NCI-H2081 (cell line): ENCODE measurements at regions not wholly inside any gene's neighbourhood (a gene's known extent, or its start where the extent isn't known, plus 50 kb on each side); places are given as distances from the start of the nearest gene placed in this dataset.
"Not testable (repeated sequence)": the region's sequence is repeated elsewhere in the genome, so short reads cannot be mapped to it uniquely, and the experiment has no call there.

Experiments used
- DNase-seq, 2 experiments: peaks; one replicate each; lab custom pipeline; 2025; lab: John Stamatoyannopoulos, UW

DNA sequence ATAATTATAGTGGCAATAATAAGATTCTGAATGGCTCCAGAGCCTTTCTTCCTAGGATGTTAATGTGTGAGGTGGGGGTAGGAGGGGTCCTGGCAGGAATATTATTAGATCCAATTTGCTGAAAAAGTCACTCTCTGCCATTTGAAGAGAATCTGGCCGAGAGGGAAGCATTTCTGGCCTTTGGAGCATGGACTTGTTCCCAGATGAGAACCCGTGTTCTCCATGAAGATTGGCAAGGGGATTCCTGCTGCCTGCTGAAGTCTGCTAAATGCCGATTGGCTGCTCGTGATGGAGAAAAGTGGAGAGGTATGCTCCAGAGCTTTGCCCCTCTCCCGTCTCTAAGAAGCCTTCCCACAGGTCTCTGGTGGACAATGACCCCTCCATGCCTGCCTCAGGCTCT is 135.6 kb downstream of the TRIM43 start:
- DNase-seq: not testable (repeated sequence)

DNA sequence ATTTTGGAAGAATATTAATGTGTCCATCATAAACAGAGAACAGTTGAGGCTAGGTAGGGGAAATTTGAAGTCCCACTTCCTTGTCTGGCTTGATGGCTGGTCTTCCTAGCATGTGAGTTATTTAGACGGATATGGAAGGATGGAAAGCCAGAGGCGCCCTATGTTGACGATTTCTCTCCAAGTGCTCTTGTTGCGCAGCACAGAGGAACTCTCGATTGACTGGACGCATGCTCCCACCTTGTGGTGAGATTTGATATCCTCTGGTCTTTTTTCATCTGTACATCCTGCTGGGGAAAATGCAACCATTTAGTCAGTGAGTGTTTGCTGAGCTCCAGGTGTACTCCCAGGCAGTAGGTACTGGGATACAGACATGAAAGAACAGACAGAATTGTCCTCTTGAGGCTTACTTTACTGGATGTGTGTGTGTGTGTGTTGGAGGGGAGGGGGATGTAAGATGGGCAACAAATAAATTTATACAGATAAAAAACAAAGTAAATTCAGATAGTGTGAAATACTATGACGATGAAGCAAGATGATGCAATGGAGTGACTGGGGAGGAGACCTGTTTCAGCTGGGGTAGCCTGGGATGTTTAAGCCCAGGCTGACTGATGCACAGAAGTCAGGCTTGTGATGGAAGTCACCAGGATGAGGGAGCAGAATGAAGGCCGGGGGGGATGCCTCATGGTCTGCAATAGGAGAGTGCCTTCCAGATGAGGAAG is 137.2 kb downstream of the TRIM43 start:
- peak; percentile 87 to 93 for DNase-seq

DNA sequence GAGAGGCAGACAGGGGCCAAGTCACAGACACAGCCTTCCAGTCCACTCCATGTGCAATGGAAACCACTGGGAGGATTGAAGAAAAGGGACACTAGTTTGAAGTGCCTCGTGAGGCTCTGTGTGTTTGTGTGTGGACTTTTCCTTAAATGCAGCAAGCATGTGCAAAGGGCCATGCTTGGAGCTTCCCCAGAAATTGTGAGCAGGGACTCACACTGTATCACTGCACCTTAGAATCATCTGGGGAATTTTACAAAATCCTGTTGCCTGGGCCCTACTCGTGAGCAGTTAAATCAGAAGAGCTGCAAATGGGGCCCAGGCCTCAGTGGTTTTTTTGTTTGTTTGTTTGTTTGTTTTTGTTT is 137.8 kb downstream of the TRIM43 start:
- DNase-seq: no peak

GRCh38 chr2:95730813-95731212 is 139.0 kb downstream of the TRIM43 start:
- no peak for DNase-seq

DNA sequence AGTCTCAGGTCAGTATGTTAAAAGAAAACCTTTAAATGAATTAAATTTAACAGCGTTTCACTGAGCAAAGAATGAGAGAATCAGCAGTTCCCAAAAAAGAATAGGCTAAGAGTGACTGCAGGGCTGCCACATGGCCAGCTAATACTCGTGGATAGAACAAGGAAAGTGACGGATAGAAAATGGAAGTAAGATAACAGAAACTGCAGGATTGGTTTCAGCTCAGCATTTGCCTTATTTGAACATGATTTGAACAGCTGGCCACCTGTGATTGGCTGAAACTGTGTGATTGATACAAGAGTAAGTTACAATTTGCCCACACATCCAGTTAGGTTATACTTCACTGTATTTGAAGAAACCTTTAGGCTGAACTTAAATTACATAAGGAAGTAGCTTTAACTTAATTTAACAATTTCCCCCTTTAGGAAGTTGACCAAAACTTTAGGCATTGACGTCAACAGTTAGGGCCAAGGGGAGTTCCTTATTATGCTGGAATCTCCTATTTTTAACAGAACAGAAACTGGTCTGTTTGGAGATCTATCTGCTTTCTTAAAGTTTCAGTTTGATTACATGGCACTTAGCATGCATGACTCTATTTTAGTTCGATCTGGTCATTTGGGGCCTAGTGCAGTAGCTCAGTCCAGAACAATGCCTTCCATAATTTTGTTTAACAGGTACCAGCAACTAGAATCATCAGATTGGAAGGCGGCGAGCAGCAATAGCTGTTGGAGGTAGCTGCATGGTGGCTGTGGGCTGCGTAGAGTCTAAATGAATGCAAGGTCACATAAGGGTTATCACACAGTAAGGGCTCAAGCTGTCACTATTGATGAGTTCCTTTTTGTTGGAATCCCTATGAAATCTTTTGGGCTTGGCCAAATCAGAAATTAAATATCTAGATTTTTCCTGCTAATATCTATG is 143.4 kb downstream of the TRIM43 start:
- DNase-seq: no peak

GRCh38 chr2:95738301-95738700 is 146.5 kb downstream of the TRIM43 start:
- DNase-seq: no peak

DNA sequence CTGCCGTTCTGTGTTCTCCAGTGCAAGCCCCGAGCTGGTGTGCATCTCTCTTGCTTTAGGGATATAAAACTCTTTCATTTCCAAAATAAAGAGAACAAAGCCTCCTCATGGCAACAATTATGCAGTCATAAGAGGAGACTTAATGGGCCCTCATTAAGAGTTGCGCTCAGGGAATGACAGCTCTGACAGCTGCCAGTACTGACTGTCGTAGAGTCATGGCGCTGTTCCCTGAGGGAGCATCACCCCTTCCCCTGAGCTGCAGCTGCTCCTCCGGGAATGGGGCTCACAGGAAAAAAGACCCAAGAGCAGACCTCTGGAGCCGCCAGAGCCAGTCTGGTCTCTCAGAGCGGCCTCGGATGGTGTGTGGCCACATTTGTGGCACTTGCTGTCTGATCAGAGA is 160.3 kb downstream of the TRIM43 start:
- peak; percentile 19 to 48 for DNase-seq

GRCh38 chr2:95753812-95754211 is 162.0 kb downstream of the TRIM43 start:
- DNase-seq: not testable (repeated sequence)

- DNase-seq: not testable (repeated sequence)
These were observed 162.4 kb downstream of the TRIM43 start for GRCh38 chr2:95754213-95754612.

- not testable (repeated sequence) for DNase-seq
These were observed 163.2 kb downstream of the TRIM43 start for GRCh38 chr2:95754819-95755563.

DNA sequence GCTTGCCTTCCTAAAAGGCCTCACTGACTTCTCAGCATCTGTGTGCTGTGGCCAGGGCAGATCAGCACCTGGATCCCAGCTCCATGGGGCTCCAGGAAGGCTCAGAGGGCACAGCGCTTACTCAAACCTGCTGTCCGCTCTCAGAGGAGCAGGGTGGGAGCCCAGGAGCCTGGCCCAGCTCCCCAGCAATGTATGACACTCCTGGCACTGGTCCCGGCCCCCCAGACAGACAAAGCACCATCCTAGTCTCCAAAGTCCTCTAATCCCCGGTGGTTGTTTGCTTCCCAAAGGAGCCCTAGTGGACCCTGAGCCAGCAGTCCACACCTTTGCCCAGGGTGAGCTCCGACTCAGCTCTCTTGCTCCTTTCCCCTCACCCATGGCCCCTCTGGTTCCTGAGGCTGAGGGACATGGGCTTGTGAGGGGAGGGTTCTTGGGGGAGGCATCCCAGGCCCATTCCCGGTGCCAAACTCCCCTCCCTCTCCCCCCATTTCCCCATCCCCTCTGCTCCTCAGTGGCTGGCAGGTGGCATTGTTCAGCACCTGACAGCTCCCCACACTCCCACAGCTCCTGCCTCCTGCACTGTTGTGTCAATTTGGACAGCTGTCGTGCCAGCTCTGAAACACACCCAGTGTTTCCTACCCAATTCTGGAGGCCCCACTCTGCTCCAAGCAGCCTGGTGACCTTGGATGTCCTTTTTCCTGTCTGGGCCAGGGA is 164.3 kb downstream of the TRIM43 start:
- peak; percentile 64 to 83 for DNase-seq

- DNase-seq: no peak
These were observed 166.2 kb downstream of the TRIM43 start for GRCh38 chr2:95757988-95758387.

DNA sequence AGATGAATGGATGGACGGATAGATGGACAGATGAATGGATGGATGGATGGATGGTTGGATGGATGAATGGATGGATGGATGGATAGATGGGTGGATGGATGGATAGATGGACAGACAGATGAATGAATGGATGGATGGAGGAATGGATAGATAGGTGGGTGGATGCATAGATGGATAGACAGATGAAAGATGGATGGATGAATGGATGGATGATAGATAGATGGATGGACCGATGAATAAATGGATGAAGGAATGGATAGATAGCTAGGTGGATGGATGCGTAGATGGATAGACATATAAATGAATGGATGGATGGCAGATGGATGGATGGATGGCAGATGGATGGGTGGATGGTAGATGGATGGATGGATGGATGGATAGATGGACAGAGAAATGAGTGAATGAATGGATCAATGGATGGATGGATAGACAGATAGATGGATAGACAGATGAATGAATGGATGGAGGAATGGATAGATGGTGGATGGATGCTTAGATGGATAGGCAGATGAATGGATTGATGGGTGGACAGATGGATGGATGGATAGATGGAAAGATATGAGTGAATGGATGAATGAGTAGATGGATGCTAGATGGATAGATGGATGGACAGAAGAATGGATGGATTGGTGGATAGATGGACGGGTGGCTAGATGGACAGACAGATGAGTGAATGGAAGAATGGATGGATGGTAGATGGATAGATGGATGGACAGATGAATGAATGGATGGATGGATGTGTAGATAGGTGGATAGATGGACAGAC is 167.9 kb downstream of the TRIM43 start:
- DNase-seq: no peak

- DNase-seq: no peak
These were observed 169.2 kb downstream of the TRIM43 start for GRCh38 chr2:95760806-95761525.

GRCh38 chr2:95761556-95761955 is 169.8 kb downstream of the TRIM43 start:
- DNase-seq: no peak

GRCh38 chr2:95762023-95763021 is 170.5 kb downstream of the TRIM43 start:
- DNase-seq: peak in 1 of 2 experiments; percentile 38

DNA sequence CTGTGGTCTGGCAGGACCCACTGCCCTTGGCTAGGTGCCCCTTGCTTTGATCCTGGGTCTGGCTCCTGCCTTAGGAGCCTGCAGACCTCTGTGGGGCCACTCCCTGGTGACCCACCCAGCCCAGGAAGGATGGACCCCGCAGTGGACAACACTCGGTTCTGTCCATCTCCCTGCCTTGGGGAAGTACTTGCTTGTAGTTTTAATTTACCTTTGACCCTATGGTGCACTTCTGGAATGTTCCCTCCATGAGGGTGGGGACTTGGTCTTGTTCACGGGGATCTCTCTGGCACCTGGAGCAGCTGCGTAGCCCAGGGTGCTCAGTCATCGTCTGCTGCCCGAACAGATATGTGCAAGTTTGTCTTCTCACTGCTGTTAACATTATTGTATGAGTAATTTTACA is 171.3 kb downstream of the TRIM43 start:
- not testable (repeated sequence) for DNase-seq

GRCh38 chr2:95764966-95765365 is 173.2 kb downstream of the TRIM43 start:
- not testable (repeated sequence) for DNase-seq
